Right atrium auricular region (tissue), 2 donors: ENCODE measurements at regions not wholly inside any gene's neighbourhood (a gene's known extent, or its start where the extent isn't known, plus 50 kb on each side); places are given as distances from the start of the nearest gene placed in this dataset.

Experiments
- DNase-seq: peaks from one replicate; pipeline ENCODE4 v3.0.0-alpha.2; 2019; ENCODE audit warnings: low spot score
- H3K27ac ChIP-seq, 2 donors: fragments of 200-600 bp; sonication (generic); 1 replicate in 1 of 2; 2 replicates in 1 of 2; pipeline ENCODE4 v1.5.1; 2016 to 2019
- H3K27me3 ChIP-seq, 2 donors: fragments of 200-600 bp; sonication (generic); one replicate each; pipeline versions ENCODE4 v1.5.1 to v1.6.0; 2017 to 2019
- H3K36me3 ChIP-seq: fragments of 200-600 bp; sonication (generic); one replicate; pipeline ENCODE4 v1.5.1; 2016
- H3K4me1 ChIP-seq, 2 donors: fragments of 200-600 bp; sonication (generic); one replicate each; pipeline versions ENCODE4 v1.5.1 to v1.6.0; 2017 to 2019
- H3K4me3 ChIP-seq, 2 donors: fragments of 200-600 bp; sonication (generic); 1 replicate in 1 of 2; 2 replicates in 1 of 2; pipeline ENCODE4 v1.5.1; 2017 to 2019; ENCODE audit warnings: mild to moderate bottlenecking in 1 of 2, moderate library complexity in 1 of 2
- H3K9me3 ChIP-seq, 2 donors: fragments of 200-600 bp; sonication (generic); one replicate each; pipeline ENCODE4 v1.5.1; 2019
- TF ChIP-seq, protein P1 (sequence below), 2 donors: fragments of 200-600 bp; sonication (generic); IDR thresholded peaks; one replicate each; pipeline ENCODE4 v1.5.1; 2019; ENCODE audit warnings: antibody characterized with exemption in 2 of 2

DNA sequence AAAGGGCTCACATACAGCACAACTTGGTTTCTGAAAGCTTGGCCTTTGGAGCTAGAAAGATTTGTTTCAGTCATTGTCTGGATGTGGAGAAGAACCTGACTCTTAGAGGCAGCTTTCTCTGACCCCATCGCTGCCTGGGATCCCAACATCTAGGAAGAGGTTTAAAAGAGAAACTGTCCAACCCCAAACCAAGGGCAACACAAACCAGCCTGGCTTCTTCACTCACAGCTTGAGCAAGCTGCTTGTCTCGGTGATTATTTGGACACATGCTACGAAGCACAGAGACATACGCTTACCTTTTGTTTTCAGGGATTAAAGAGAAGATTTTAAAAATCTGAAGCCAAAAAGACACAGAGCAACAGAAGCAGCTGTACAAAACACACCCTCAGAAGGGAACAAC is 109.8 kb downstream of the ETS2 start:
- peaks cover 0 to 32% of the 10 kb centered on the region in 2 donors for H3K4me1 ChIP-seq
- no peaks in the 10 kb centered on the region for H3K9me3 ChIP-seq
- no peaks in the 10 kb centered on the region for H3K36me3 ChIP-seq
- no peak overlapping the region for H3K4me3 ChIP-seq
- H3K27me3 ChIP-seq, result no peaks in the 10 kb centered on the region
- peak; percentile 43 for DNase-seq
- TF ChIP-seq, protein P1, sequence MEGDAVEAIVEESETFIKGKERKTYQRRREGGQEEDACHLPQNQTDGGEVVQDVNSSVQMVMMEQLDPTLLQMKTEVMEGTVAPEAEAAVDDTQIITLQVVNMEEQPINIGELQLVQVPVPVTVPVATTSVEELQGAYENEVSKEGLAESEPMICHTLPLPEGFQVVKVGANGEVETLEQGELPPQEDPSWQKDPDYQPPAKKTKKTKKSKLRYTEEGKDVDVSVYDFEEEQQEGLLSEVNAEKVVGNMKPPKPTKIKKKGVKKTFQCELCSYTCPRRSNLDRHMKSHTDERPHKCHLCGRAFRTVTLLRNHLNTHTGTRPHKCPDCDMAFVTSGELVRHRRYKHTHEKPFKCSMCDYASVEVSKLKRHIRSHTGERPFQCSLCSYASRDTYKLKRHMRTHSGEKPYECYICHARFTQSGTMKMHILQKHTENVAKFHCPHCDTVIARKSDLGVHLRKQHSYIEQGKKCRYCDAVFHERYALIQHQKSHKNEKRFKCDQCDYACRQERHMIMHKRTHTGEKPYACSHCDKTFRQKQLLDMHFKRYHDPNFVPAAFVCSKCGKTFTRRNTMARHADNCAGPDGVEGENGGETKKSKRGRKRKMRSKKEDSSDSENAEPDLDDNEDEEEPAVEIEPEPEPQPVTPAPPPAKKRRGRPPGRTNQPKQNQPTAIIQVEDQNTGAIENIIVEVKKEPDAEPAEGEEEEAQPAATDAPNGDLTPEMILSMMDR (IDR thresholded peaks at IDR 0.05), result no peak
- no peak overlapping the region for H3K27ac ChIP-seq

DNA sequence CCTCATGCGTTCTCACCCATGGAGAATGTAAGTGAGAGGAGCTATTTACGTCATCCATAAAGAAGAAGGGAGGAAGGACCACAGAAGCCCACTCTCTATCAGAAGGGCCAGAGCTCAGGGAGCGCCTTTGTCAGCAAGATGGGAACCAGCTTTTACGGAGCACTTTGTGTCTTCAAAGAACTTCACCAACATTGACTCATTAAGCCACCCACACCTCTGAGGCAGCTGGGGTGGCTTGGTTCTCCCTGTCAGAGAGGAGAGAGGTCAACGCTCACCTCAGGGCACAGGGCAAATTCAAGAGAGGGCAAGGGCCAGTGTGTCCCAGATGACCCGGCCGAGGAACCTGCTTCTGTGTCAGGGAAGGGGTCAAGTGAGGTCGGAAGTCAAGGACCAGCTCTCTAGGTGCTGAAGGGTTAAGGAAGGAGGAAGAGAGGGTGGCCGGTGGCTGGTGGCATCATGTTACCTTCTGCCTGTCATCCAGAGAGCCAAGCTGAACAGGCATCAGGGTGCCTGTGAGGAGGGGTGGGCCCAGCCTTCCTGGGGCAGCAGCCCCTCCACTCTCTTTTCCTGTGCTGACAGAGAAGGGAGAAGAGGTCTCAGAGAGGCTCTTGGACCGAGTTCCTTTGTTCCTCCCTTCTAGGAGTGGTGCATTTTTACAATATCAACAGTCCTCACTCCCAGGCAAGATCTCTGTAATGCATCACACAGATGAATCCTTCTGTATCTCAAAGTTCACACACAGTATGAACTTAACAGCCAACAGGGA is 109.0 kb downstream of the ETS2 start:
- TF ChIP-seq, protein P1 (IDR thresholded peaks at IDR 0.05), result no peak
- Histone ChIP-seq H3K4me3 (no peak overlapping the region), H3K36me3 (no peaks in the 10 kb centered on the region), H3K4me1 (peaks cover 0 to 39% of the 10 kb centered on the region in 2 donors), H3K9me3 (no peaks in the 10 kb centered on the region), H3K27ac (peak overlapping the region in 1 of 2 donors; percentile 15), H3K27me3 (no peaks in the 10 kb centered on the region)
- DNase-seq, result peak; percentile 55

DNA sequence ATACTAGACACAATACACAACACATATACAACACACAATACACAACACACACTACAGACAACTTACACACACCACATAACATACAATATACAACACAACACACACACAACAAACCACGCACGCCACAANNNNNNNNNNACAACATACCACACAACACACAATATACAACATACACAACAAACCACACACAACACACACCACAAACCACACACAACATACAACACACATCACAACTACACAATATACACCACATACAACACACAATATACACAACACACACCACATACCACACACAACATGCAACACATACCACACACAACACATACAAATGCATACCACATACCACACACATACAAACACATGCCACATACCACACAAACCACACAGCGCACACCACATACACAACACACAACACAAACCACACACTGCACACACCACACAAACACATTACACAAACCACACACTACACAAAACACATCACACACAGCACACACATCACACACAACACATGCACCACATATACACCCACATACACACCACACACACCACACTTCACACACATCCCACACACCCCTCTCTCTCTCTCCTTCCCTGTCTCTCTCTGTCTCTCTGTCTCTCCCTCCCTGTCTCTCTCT is 108.3 kb downstream of the ETS2 start:
- TF ChIP-seq, protein P1 (IDR thresholded peaks at IDR 0.05), result no peak

DNA sequence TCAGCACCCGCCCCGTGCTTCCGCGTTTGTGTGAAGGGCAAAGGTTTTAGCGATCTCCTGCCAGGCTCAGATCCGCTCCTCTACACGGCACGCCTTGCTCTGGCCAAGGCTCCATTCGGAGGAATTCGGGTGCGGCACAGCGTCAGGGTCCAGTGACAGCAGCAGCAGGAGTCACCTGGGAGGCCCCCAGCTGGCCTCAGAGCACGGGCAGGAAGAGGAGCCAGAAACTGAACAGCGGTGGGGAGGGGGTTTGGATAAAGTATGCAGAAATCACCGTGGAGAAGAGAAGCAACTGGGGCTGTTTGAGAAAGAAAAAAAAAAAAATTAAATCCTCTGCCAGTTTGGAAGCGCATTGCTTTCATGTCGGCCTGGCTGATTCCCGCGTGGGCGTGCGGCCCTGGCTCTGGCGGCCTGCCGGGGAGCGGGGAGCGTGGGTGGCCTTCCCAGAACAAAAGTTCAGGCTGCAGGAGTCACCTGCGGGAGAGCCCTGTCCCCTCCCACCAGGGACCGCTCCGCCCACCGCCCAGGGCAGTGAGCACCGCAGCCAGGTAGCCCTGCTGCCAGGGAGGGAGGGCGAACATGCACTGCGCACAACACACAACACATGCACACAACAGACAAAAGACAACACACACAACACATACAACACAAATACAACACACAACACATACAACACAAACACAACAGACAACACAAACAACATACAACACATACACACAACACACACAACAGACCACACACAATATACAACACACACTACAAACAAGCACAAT is 107.6 kb downstream of the ETS2 start:
- no peaks in the 10 kb centered on the region for H3K36me3 ChIP-seq
- no peaks in the 10 kb centered on the region for H3K9me3 ChIP-seq
- peak overlapping the region in 1 of 2 donors; percentile 21 for H3K4me3 ChIP-seq
- no peaks in the 10 kb centered on the region for H3K27me3 ChIP-seq
- DNase-seq, result peak; percentile 83
- H3K27ac ChIP-seq, result peak overlapping the region; percentile 63 to 73
- peaks cover 0 to 46% of the 10 kb centered on the region in 2 donors for H3K4me1 ChIP-seq
- TF ChIP-seq, protein P1 (IDR thresholded peaks at IDR 0.05), result no peak

More for the DNA sequence above, 108.3 kb downstream of the ETS2 start:
- H3K36me3 ChIP-seq, result no peaks in the 10 kb centered on the region
- no peaks in the 10 kb centered on the region for H3K27me3 ChIP-seq
- H3K4me3 ChIP-seq, result no peak overlapping the region
- H3K9me3 ChIP-seq, result no peaks in the 10 kb centered on the region
- peak overlapping the region; percentile 63 to 73 for H3K27ac ChIP-seq
- peaks cover 0 to 46% of the 10 kb centered on the region in 2 donors for H3K4me1 ChIP-seq
- peak; percentile 18 for DNase-seq

DNA sequence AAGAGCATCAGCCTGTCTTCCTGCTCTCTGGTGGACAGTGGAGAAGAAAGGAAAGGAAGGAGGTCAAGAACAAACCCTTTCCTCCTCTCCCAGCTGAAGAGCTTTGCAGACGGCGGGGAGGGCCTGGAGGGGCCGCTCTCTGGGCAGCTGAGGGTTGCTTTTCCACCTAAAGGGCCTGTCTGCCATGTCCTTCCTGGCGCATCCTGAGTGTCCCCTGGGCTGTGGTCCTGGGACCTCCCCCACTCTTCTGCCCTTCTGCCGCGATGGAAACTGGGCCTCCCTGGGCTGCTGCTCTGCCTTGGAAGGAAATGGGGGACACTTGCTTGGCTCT is 107.0 kb downstream of the ETS2 start:
- Histone ChIP-seq H3K36me3 (no peaks in the 10 kb centered on the region), H3K27ac (peak overlapping the region; percentile 63 to 73), H3K4me3 (peak overlapping the region in 1 of 2 donors; percentile 21), H3K27me3 (no peaks in the 10 kb centered on the region), H3K4me1 (peaks cover 0 to 49% of the 10 kb centered on the region in 2 donors), H3K9me3 (no peaks in the 10 kb centered on the region)
- TF ChIP-seq, protein P1 (IDR thresholded peaks at IDR 0.05), result no peak
- no peak for DNase-seq
